T-helper 1 cell (primary cell): ENCODE measurements at regions not wholly inside any gene's neighbourhood (a gene's known extent, or its start where the extent isn't known, plus 50 kb on each side); places are given as distances from the start of the nearest gene placed in this dataset.
"Not testable (repeated sequence)": the region's sequence is repeated elsewhere in the genome, so short reads cannot be mapped to it uniquely, and the experiment has no call there.

Source experiments
- DNase-seq, 5 donors: peaks; one replicate each; pipeline ENCODE4 v3.0.0-alpha.2; 2012 to 2020

DNA sequence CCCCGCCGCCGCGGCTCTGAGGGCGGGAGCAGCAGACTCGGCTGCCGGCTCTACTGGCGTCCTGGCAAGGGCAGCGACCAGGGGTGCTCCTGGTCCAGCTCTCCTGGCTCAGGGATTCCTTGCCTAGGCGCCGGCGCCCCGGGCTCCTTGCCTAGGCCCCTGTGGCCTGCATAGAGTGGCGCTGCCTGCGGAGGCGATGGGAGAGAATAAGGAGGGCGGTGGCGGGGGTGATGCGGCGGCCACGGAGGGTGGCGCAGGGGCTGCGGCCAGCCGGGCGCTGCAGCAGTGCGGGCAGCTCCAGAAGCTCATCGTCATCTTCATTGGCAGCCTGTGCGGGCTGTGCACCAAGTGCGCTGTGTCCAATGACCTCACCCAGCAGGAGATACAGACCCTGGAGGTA is 136.6 kb upstream of the TP53TG3D start:
- DNase-seq, result not testable (repeated sequence)

DNA sequence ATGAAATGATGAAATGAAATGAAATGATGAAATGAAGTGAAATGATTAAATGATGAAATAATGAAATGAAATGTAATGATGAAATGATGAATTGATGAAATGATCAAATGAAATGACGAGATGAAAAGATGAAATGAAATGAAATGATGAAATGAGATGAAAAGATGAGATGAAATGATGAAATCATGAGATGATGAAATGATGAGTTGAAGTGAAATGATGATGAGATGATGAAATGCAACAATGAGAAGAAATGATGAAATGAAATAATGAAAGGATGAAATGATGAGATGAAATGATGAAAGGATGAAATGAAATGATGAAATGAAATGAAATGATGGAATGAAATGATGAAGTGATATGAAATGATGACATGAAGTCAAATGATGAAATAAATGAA is 132.7 kb upstream of the TP53TG3D start:
- DNase-seq, result not testable (repeated sequence)

GRCh38 chr16:32120779-32121178 is 132.3 kb upstream of the TP53TG3D start:
- not testable (repeated sequence) for DNase-seq

- not testable (repeated sequence) for DNase-seq
These were observed 131.7 kb upstream of the TP53TG3D start for GRCh38 chr16:32121273-32121900.

DNA sequence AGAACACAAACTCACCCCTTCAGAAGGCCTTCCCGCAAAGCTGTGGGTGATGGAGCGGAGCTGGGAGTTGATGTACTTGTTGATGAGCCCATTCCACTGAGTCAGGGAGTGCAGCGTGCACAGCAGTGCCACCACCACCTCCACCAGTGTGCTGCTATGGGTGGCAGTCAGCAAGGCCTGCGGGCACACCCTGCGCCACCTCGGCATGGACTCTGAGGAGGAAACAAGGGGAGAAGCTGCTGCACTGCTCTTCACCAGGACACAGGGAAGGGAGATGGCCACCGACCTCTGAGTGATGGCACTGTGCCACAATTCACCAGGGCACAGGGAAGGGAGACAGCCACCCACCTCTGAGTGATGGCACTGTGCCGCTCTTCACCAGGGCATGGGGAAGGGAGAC is 100.7 kb upstream of the TP53TG3D start:
- not testable (repeated sequence) for DNase-seq

- DNase-seq, result not testable (repeated sequence)
These were observed 65.0 kb upstream of the TP53TG3D start for GRCh38 chr16:32187918-32188669.

GRCh38 chr16:32202585-32202984 is 50.5 kb upstream of the TP53TG3D start:
- not testable (repeated sequence) for DNase-seq
